CD4-positive, alpha-beta memory T cell (primary cell): ENCODE measurements at regions not wholly inside any gene's neighbourhood (a gene's known extent, or its start where the extent isn't known, plus 50 kb on each side); places are given as distances from the start of the nearest gene placed in this dataset.
"Not testable (repeated sequence)": the region's sequence is repeated elsewhere in the genome, so short reads cannot be mapped to it uniquely, and the experiment has no call there.

Experiments used
- CTCF ChIA-PET: fragments of 350-600 bp; sonication (Branson Sonifier 250); formaldehyde crosslinking; loops from one replicate; lab custom pipeline; 2021; ENCODE audit warnings: inconsistent platforms; ENCODE audit not compliant: partially characterized antibody; lab: Charles Lee
- POLR2A ChIA-PET: fragments of 350-600 bp; sonication (Branson Sonifier 250); formaldehyde crosslinking; loops from one replicate; lab custom pipeline; 2021; ENCODE audit not compliant: partially characterized antibody; lab: Charles Lee
- DNase-seq, 5 donors: peaks; one replicate each; pipeline versions ENCODE4 v3.0.0 to v3.0.0-alpha.2; 2020 to 2022; ENCODE audit warnings: mixed read lengths in 1 of 5
- H3K27ac ChIP-seq: one replicate; pipeline ENCODE4 v1.7.0; 2013; ENCODE audit warnings: low read depth, low read length
- H3K27me3 ChIP-seq: 2 replicates; pipeline ENCODE4 v1.7.0; 2013; ENCODE audit warnings: mild to moderate bottlenecking, low read length, moderate library complexity; ENCODE audit not compliant: insufficient read depth
- H3K36me3 ChIP-seq: 2 replicates; pipeline ENCODE4 v1.7.0; 2013; ENCODE audit warnings: mild to moderate bottlenecking, low read length, moderate library complexity; ENCODE audit not compliant: insufficient read depth
- H3K4me1 ChIP-seq: 2 replicates; pipeline ENCODE4 v1.7.0; 2013; ENCODE audit warnings: mild to moderate bottlenecking, low read length, moderate library complexity; ENCODE audit not compliant: insufficient read depth
- H3K4me3 ChIP-seq, 2 donors: one replicate each; pipeline ENCODE4 v1.7.0; 2013; ENCODE audit warnings: low read length in 2 of 2, mild to moderate bottlenecking in 1 of 2
- H3K9me3 ChIP-seq, 2 donors: one replicate each; pipeline ENCODE4 v1.7.0; 2013; ENCODE audit warnings: low read length in 2 of 2, control low read depth in 1 of 2; ENCODE audit not compliant: control insufficient read depth in 1 of 2
- H3K27ac Mint-ChIP-seq, 7 donors: one replicate each; pipeline ENCODE4 v1.8.0; 2020 to 2021; ENCODE audit warnings: mixed read lengths in 7 of 7, mild to moderate bottlenecking in 6 of 7, inconsistent platforms in 3 of 7, moderate library complexity in 3 of 7
- H3K27me3 Mint-ChIP-seq, 2 donors: one replicate each; pipeline ENCODE4 v1.8.0; 2020 to 2021; ENCODE audit warnings: mixed read lengths in 2 of 2
- H3K36me3 Mint-ChIP-seq, 2 donors: one replicate each; pipeline ENCODE4 v1.8.0; 2020 to 2021; ENCODE audit warnings: mixed read lengths in 2 of 2, inconsistent platforms in 1 of 2, mild to moderate bottlenecking in 1 of 2
- H3K4me1 Mint-ChIP-seq, 4 donors: one replicate each; pipeline ENCODE4 v1.8.0; 2020 to 2021; ENCODE audit warnings: mixed read lengths in 4 of 4, mild to moderate bottlenecking in 1 of 4
- H3K4me3 Mint-ChIP-seq, 8 donors: one replicate each; pipeline ENCODE4 v1.8.0; 2020 to 2021; ENCODE audit warnings: mixed read lengths in 8 of 8, mild to moderate bottlenecking in 7 of 8, moderate library complexity in 6 of 8, inconsistent platforms in 3 of 8
- H3K9me3 Mint-ChIP-seq, 8 donors: one replicate each; pipeline ENCODE4 v1.8.0; 2020 to 2021; ENCODE audit warnings: mixed read lengths in 8 of 8, mild to moderate bottlenecking in 5 of 8, inconsistent platforms in 3 of 8, moderate library complexity in 1 of 8
- intact Hi-C: fragments of 100-400 bp; cut with micrococcal nuclease; formaldehyde crosslinking; loops from one replicate; pipeline ENCODE4 v1.15.1; 2023

DNA sequence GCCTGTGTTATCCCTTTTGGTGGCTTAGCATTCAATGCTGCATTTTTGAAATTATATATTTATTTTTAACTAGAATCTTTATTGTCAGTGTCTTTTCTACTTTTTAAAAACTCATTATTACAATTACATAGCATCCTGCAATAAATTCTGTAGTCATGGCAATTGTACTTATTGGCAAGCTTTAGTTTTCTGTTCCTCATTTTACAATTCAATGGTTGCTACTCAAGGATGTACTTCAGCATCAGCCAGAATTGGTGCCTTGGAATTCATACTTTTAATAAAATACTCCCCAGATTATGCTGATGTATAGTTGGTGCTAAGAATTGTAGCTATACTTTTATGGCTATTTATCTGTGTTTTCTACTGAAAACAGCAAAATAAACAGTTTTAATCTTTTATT is 1756.8 kb upstream of the SEL1L start:
- no peaks in the 10 kb centered on the region for H3K36me3 Mint-ChIP-seq
- H3K27me3 Mint-ChIP-seq = no peaks in the 10 kb centered on the region
- Histone ChIP-seq H3K4me3 (no peak overlapping the region), H3K27ac (no peak overlapping the region), H3K27me3 (no peaks in the 10 kb centered on the region), H3K36me3 (no peaks in the 10 kb centered on the region), H3K9me3 (no peaks in the 10 kb centered on the region), H3K4me1 (no peaks in the 10 kb centered on the region)
- ChIA-PET POLR2A (no interaction called here), CTCF (no interaction called here)
- DNase-seq = no peak
- peaks cover 0 to 27% (median 14%) of the 10 kb centered on the region in 8 donors for H3K9me3 Mint-ChIP-seq
- H3K27ac Mint-ChIP-seq = no peak overlapping the region
- intact Hi-C loops = no loop called here
- H3K4me3 Mint-ChIP-seq = no peak overlapping the region
- H3K4me1 Mint-ChIP-seq = no peaks in the 10 kb centered on the region

DNA sequence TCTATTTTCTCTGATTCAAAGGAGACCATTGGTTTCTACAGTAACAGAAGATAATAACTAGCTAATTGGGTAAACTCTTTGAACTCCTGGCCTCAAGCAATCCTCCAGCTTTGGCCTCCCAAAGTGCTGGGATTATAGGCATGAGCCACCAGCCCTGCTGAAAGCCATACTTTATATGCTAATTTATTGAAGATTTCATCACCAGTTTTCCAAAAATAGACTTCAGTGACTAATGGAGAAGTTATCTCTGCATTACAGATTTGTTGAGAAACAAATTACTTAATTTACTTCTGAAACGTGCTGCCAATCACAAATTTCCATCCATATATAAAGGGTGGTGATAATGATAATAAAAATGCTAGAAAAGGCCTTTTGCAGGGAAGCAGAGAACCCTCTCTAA is 1758.1 kb upstream of the SEL1L start:
- Mint-ChIP-seq H3K36me3 (no peaks in the 10 kb centered on the region), H3K27ac (no peak overlapping the region), H3K4me3 (no peak overlapping the region), H3K4me1 (no peaks in the 10 kb centered on the region), H3K27me3 (no peaks in the 10 kb centered on the region), H3K9me3 (peaks cover 0 to 28% (median 13%) of the 10 kb centered on the region in 8 donors)
- Histone ChIP-seq H3K36me3 (no peaks in the 10 kb centered on the region), H3K27ac (no peak overlapping the region), H3K4me1 (no peaks in the 10 kb centered on the region), H3K9me3 (no peaks in the 10 kb centered on the region), H3K4me3 (no peak overlapping the region), H3K27me3 (no peaks in the 10 kb centered on the region)
- ChIA-PET CTCF (no interaction called here), POLR2A (no interaction called here)
- intact Hi-C loops = no loop called here
- DNase-seq = no peak

DNA sequence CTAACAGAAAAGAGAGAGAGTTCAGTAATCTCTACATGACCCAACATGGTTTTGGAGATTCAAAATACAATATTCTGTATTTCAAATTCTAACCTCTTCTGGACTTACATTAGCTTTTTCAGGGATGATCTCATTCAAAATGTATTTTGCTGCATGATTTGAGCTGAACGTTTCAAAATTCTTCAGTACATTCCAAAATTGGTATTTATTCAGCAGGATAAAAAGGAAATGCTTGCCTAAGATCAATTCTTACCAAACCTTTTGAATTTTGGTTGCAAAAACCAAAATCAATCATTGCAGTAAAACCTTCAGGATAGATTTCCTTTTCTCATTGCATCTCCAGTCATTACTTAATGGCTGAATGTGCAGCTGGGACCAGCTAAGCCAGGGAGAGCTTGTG is 1761.3 kb upstream of the SEL1L start:
- Mint-ChIP-seq H3K4me3 (no peak overlapping the region), H3K36me3 (no peaks in the 10 kb centered on the region), H3K27me3 (no peaks in the 10 kb centered on the region), H3K27ac (no peak overlapping the region), H3K4me1 (no peaks in the 10 kb centered on the region), H3K9me3 (peaks cover 0 to 25% (median 13%) of the 10 kb centered on the region in 8 donors)
- no peaks in the 10 kb centered on the region for H3K36me3 ChIP-seq
- H3K27me3 ChIP-seq = no peaks in the 10 kb centered on the region
- H3K4me1 ChIP-seq = no peaks in the 10 kb centered on the region
- DNase-seq = no peak
- no peak overlapping the region for H3K4me3 ChIP-seq
- no peaks in the 10 kb centered on the region for H3K9me3 ChIP-seq
- ChIA-PET CTCF (no interaction called here), POLR2A (no interaction called here)
- no peak overlapping the region for H3K27ac ChIP-seq
- intact Hi-C loops = no loop called here

DNA sequence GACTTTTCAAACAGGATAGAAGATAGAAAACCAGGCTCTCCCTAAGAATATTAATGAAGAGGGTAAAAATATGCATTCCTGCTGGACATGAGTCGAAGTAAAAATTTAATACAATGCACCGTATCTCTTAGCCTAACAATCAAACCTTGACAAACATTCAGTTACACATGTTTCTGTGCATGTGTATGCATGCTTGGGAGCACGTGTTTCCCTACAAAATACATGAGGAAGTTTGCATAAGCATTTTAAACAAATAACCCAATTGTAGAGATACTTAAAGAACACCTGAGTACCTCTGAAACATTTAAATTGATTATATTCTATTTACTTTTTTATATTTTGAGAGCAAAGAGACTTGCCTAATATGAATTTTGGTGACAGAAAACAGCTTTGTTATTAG is 1763.7 kb upstream of the SEL1L start:
- no peak overlapping the region for H3K4me3 ChIP-seq
- H3K4me1 ChIP-seq = no peaks in the 10 kb centered on the region
- H3K9me3 ChIP-seq = no peaks in the 10 kb centered on the region
- no peaks in the 10 kb centered on the region for H3K36me3 ChIP-seq
- peaks cover 0 to 28% (median 16%) of the 10 kb centered on the region in 8 donors for H3K9me3 Mint-ChIP-seq
- H3K27ac ChIP-seq = no peak overlapping the region
- CTCF ChIA-PET = no interaction called here
- intact Hi-C loops = no loop called here
- H3K36me3 Mint-ChIP-seq = no peaks in the 10 kb centered on the region
- H3K27me3 Mint-ChIP-seq = no peaks in the 10 kb centered on the region
- no peak overlapping the region for H3K4me3 Mint-ChIP-seq
- no peak overlapping the region for H3K27ac Mint-ChIP-seq
- no peaks in the 10 kb centered on the region for H3K27me3 ChIP-seq
- no peak for DNase-seq
- POLR2A ChIA-PET = no interaction called here
- no peaks in the 10 kb centered on the region for H3K4me1 Mint-ChIP-seq

DNA sequence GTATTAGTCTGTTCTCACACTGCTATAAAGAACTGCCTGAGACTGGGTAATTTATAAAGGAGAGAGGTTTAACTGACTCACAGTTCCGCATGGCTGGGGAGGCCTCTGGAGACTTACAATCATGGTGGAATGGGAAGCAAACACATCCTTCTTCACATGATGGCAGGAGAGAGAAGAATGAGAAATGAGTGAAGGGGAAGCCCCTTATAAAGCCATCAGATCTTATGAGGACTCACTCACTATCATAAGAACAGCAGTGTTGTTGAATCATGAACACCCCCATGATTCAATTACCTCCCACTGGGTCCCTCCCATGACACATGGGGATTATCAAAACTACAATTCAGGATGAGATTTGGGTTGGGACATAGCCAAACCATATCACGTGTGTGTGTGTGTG is 1764.4 kb upstream of the SEL1L start:
- H3K27ac ChIP-seq, H3K27me3 ChIP-seq, H3K4me3 Mint-ChIP-seq, H3K4me3 ChIP-seq, POLR2A ChIA-PET, H3K9me3 ChIP-seq, H3K36me3 Mint-ChIP-seq, H3K27ac Mint-ChIP-seq, H3K36me3 ChIP-seq, intact Hi-C loops, H3K4me1 ChIP-seq, H3K4me1 Mint-ChIP-seq, CTCF ChIA-PET, DNase-seq, H3K27me3 Mint-ChIP-seq: not testable (repeated sequence)
- H3K9me3 Mint-ChIP-seq = peaks cover 0 to 28% (median 16%) of the 10 kb centered on the region in 8 donors

DNA sequence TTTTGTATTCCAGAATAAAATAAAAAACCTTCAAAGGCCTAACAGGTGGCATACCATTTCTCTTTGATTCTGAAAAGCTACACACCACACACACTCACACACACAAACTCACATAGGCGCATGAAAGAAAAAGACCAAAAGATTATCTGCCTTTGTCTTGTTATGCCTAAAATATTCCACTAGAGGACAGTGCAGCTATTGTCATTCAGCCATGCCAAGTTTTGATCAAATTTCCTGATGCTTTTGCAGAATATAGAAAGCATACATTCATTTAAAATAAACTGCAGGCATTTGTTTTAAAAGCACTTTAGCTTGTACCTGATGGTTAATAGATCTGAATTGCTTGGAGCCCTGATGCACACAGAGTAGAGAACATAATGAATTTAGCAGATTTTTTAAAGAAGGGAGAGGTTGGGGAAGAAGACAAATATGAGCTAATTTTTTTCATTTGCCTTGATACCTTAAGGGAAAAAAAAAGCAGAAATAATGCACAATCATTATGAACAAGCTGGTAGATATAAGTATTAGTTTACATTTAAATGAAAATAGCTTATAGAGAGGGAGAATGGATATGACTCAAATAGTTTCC is 1766.9 kb upstream of the SEL1L start:
- Histone ChIP-seq H3K4me3 (no peak overlapping the region), H3K27ac (no peak overlapping the region), H3K9me3 (no peaks in the 10 kb centered on the region), H3K27me3 (no peaks in the 10 kb centered on the region), H3K36me3 (no peaks in the 10 kb centered on the region), H3K4me1 (no peaks in the 10 kb centered on the region)
- intact Hi-C loops = no loop called here
- Mint-ChIP-seq H3K27ac (no peak overlapping the region), H3K9me3 (peaks cover 0 to 16% (median 9%) of the 10 kb centered on the region in 8 donors), H3K36me3 (no peaks in the 10 kb centered on the region), H3K4me1 (no peaks in the 10 kb centered on the region), H3K27me3 (no peaks in the 10 kb centered on the region), H3K4me3 (no peak overlapping the region)
- CTCF ChIA-PET = no interaction called here
- POLR2A ChIA-PET = no interaction called here
- DNase-seq = no peak

DNA sequence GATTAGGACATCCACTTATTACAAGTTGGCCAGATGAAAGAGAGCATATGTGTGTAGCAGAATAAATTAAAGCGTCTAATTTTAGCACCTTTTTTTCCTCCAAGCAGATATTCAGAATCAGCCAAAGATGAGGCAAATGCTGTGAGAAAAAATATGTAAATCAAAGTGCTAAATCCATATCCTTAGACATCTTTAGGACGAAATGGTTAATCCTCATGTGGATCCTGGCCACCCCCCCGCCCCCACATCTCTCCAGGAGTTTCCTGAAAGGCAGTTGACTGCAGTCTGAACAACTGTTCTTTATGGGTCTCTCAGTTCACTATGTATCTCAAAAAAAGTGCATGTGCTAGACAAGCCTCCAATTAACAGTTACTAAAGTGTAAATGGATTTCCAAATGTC is 1768.1 kb upstream of the SEL1L start:
- H3K4me1 Mint-ChIP-seq = no peaks in the 10 kb centered on the region
- intact Hi-C loops = no loop called here
- H3K36me3 Mint-ChIP-seq = no peaks in the 10 kb centered on the region
- Histone ChIP-seq H3K27ac (no peak overlapping the region), H3K9me3 (no peaks in the 10 kb centered on the region), H3K4me1 (no peaks in the 10 kb centered on the region), H3K4me3 (no peak overlapping the region), H3K36me3 (no peaks in the 10 kb centered on the region), H3K27me3 (no peaks in the 10 kb centered on the region)
- H3K9me3 Mint-ChIP-seq = peaks cover 0 to 17% (median 7%) of the 10 kb centered on the region in 8 donors
- ChIA-PET POLR2A (no interaction called here), CTCF (no interaction called here)
- no peak for DNase-seq
- H3K4me3 Mint-ChIP-seq = no peak overlapping the region
- no peaks in the 10 kb centered on the region for H3K27me3 Mint-ChIP-seq
- H3K27ac Mint-ChIP-seq = no peak overlapping the region

DNA sequence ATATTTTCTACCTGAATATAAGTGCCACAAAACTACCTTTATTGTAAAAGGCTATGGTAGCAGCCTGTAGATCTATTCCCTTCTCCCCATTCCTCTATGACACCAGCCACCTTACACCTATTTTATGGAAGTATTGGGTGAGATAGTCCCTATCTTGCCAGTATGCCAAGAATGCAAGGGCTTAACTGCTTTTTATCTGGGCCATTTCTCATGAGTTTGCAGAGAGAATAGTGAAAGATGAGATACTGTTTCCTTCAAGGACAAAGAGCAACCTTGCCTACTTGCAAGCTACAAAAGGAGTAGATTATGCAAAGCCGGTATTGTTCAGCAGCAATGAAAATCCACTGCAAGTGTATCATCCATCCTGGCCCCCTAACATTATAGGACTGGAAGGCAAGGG is 1775.6 kb upstream of the SEL1L start:
- no peak overlapping the region for H3K4me3 ChIP-seq
- H3K27ac ChIP-seq = no peak overlapping the region
- intact Hi-C loops = no loop called here
- no peaks in the 10 kb centered on the region for H3K36me3 Mint-ChIP-seq
- DNase-seq = no peak
- no peaks in the 10 kb centered on the region for H3K27me3 Mint-ChIP-seq
- H3K4me1 Mint-ChIP-seq = no peaks in the 10 kb centered on the region
- ChIA-PET CTCF (no interaction called here), POLR2A (no interaction called here)
- H3K9me3 ChIP-seq = no peaks in the 10 kb centered on the region
- peaks cover 3 to 36% (median 18%) of the 10 kb centered on the region in 8 donors for H3K9me3 Mint-ChIP-seq
- H3K27me3 ChIP-seq = no peaks in the 10 kb centered on the region
- H3K4me3 Mint-ChIP-seq = no peak overlapping the region
- no peaks in the 10 kb centered on the region for H3K4me1 ChIP-seq
- H3K27ac Mint-ChIP-seq = no peak overlapping the region
- no peaks in the 10 kb centered on the region for H3K36me3 ChIP-seq
